Adrenal gland (tissue), 5 donors: ENCODE measurements at regions not wholly inside any gene's neighbourhood (a gene's known extent, or its start where the extent isn't known, plus 50 kb on each side); places are given as distances from the start of the nearest gene placed in this dataset.

Source experiments
- POLR2A ChIP-seq, 2 donors: fragments of 450-650 bp; IDR thresholded peaks; one replicate each; pipeline ENCODE4 v1.6.1; 2017; ENCODE audit warnings: antibody characterized with exemption in 2 of 2, mild to moderate bottlenecking in 2 of 2, moderate library complexity in 1 of 2
- TF ChIP-seq, protein P1 (sequence below), 6 experiments: fragments of 450-650 bp in 4 of 6; fragments of 200-600 bp in 2 of 6; sonication (generic) in 1 of 6; IDR thresholded peaks; 1 replicate in 5 of 6; 2 replicates in 1 of 6; pipeline versions ENCODE4 v1.5.1 to v1.8.0; 2016 to 2021; ENCODE audit warnings: antibody characterized with exemption in 6 of 6, mild to moderate bottlenecking in 2 of 6, moderate library complexity in 1 of 6
- donor health status: DM: no; HTN: no; CAD: no.

DNA sequence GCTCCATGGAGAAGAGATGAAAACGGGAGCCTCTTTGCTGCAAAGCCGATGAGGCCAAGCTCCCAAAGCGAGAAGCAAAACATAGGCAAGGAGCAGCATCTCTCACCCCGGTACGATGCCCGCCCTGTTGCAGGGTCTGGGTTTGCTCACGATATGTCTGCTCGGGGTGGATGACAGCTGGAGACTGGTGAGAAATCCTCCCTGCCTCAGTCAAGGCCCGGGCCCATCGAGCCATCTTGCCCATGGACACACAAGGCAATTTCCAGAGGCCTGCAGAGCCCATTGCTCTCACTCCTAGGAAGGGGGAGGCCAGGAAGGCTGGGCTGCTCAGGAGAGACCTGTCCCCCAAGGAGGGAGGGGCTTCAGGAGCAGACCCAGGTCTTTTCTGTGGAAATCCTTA lies 391.7 kb upstream of the SHH start:
- TF ChIP-seq, protein P1, sequence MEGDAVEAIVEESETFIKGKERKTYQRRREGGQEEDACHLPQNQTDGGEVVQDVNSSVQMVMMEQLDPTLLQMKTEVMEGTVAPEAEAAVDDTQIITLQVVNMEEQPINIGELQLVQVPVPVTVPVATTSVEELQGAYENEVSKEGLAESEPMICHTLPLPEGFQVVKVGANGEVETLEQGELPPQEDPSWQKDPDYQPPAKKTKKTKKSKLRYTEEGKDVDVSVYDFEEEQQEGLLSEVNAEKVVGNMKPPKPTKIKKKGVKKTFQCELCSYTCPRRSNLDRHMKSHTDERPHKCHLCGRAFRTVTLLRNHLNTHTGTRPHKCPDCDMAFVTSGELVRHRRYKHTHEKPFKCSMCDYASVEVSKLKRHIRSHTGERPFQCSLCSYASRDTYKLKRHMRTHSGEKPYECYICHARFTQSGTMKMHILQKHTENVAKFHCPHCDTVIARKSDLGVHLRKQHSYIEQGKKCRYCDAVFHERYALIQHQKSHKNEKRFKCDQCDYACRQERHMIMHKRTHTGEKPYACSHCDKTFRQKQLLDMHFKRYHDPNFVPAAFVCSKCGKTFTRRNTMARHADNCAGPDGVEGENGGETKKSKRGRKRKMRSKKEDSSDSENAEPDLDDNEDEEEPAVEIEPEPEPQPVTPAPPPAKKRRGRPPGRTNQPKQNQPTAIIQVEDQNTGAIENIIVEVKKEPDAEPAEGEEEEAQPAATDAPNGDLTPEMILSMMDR (IDR thresholded peaks at IDR 0.05), result no peak
- no peak for TF ChIP-seq POLR2A (IDR thresholded peaks at IDR 0.05)
